IMR-90 (cell line): ENCODE measurements at regions not wholly inside any gene's neighbourhood (a gene's known extent, or its start where the extent isn't known, plus 50 kb on each side); places are given as distances from the start of the nearest gene placed in this dataset.

Experiments
- ATAC-seq: fragments of 200-7000 bp; cut with Tn5 transposase; 2 replicates; pipeline ENCODE4 v1.9.1; 2020; ENCODE audit warnings: low read depth, mild to moderate bottlenecking, moderate library complexity
- BruUV-seq: library from RNA; stranded (reverse); fragments of 400-500 nt; replicated peaks from 2 replicates; lab custom pipeline; 2021; lab: Mats Ljungman, UMichigan
- CTCF ChIA-PET: fragments of 300-600 bp; formaldehyde crosslinking; extraction: SDS; loops from one replicate; lab custom pipeline; 2021; ENCODE audit warnings: antibody characterized with exemption; lab: Yijun Ruan, JAX
- POLR2A ChIA-PET: fragments of 300-600 bp; sonication (Branson Sonifier 250); formaldehyde crosslinking; loops from one replicate; lab custom pipeline; 2022; ENCODE audit warnings: antibody characterized with exemption; ENCODE audit not compliant: unreplicated experiment; lab: Charles Lee
- DNase-seq: peaks from one replicate; pipeline ENCODE4 v3.0.0; 2013
- H2AFZ ChIP-seq: replicated peaks from 2 replicates; pipeline ENCODE3; 2013; ENCODE audit warnings: low read length, mild to moderate bottlenecking; ENCODE audit not compliant: poor library complexity
- H2AK5ac ChIP-seq: 2 replicates; pipeline ENCODE4 v1.6.1; 2013; ENCODE audit warnings: low read depth, low read length, inconsistent platforms
- H2AK9ac ChIP-seq: replicated peaks from 2 replicates; pipeline ENCODE3; 2013; ENCODE audit warnings: mild to moderate bottlenecking, low read depth, low read length, moderate library complexity; ENCODE audit not compliant: poor library complexity
- H2BK120ac ChIP-seq: 2 replicates; pipeline ENCODE4 v1.6.1; 2013; ENCODE audit warnings: low read depth, low read length, inconsistent platforms
- H2BK15ac ChIP-seq: 3 replicates; pipeline ENCODE4 v1.6.1; 2013; ENCODE audit warnings: low read depth, low read length, inconsistent platforms
- H2BK20ac ChIP-seq: 2 replicates; pipeline ENCODE4 v1.6.1; 2013; ENCODE audit warnings: low read depth, mild to moderate bottlenecking, inconsistent platforms, low read length, moderate library complexity
- H2BK5ac ChIP-seq: 2 replicates; pipeline ENCODE4 v1.6.1; 2013; ENCODE audit warnings: mild to moderate bottlenecking, low read depth, low read length, inconsistent platforms; ENCODE audit not compliant: poor library complexity, severe bottlenecking
- H3K14ac ChIP-seq: replicated peaks from 2 replicates; pipeline ENCODE4 v1.6.1; 2013; ENCODE audit warnings: low read depth, low read length, inconsistent platforms
- H3K18ac ChIP-seq: 2 replicates; pipeline ENCODE4 v1.6.1; 2013; ENCODE audit warnings: low read depth, low read length, control low read depth
- H3K23ac ChIP-seq: 2 replicates; pipeline ENCODE4 v1.6.1; 2013; ENCODE audit warnings: low read depth, low read length, inconsistent platforms
- H3K27ac ChIP-seq: 2 replicates; pipeline ENCODE4 v1.5.1; 2013; ENCODE audit warnings: mild to moderate bottlenecking, control low read depth, low read length; ENCODE audit not compliant: insufficient read depth
- H3K27me3 ChIP-seq: 2 replicates; pipeline ENCODE4 v1.6.1; 2013; ENCODE audit warnings: low read length; ENCODE audit not compliant: control insufficient read depth, insufficient read depth
- H3K36me3 ChIP-seq: 2 replicates; pipeline ENCODE4 v1.6.1; 2013; ENCODE audit warnings: low read length, mixed read lengths; ENCODE audit not compliant: control insufficient read depth, insufficient read depth
- H3K4ac ChIP-seq: 2 replicates; pipeline ENCODE4 v1.6.1; 2013; ENCODE audit warnings: low read depth, low read length, inconsistent platforms
- H3K4me1 ChIP-seq: 2 replicates; pipeline ENCODE4 v1.6.1; 2013; ENCODE audit warnings: low read length, mixed read lengths; ENCODE audit not compliant: control insufficient read depth, insufficient read depth
- H3K4me2 ChIP-seq: 2 replicates; pipeline ENCODE4 v1.6.1; 2013; ENCODE audit warnings: low read depth, mild to moderate bottlenecking, control low read depth, low read length, moderate library complexity
- H3K4me3 ChIP-seq: 2 replicates; pipeline ENCODE4 v1.5.1; 2013; ENCODE audit warnings: low read depth, mild to moderate bottlenecking, control low read depth, low read length, moderate library complexity; ENCODE audit not compliant: insufficient read depth
- H3K56ac ChIP-seq: 2 replicates; pipeline ENCODE4 v1.6.1; 2013; ENCODE audit warnings: low read length, inconsistent platforms; ENCODE audit not compliant: insufficient read depth; ENCODE audit errors: extremely low read depth
- H3K79me1 ChIP-seq, 2 experiments: 2 replicates each; pipeline ENCODE4 v1.6.1; 2013; ENCODE audit warnings: low read length in 2 of 2, inconsistent platforms in 1 of 2, low read depth in 1 of 2
- H3K9ac ChIP-seq: 2 replicates; pipeline ENCODE4 v1.6.1; 2013; ENCODE audit warnings: low read depth, low read length, control low read depth
- H3K9me1 ChIP-seq: 2 replicates; pipeline ENCODE4 v1.6.1; 2013; ENCODE audit warnings: low read length, inconsistent platforms; ENCODE audit not compliant: insufficient read depth
- H3K9me3 ChIP-seq: 2 replicates; pipeline ENCODE4 v1.6.1; 2013; ENCODE audit warnings: low read length; ENCODE audit not compliant: control insufficient read depth, insufficient read depth
- H4K20me1 ChIP-seq: 2 replicates; pipeline ENCODE4 v1.6.1; 2013; ENCODE audit warnings: low read length, inconsistent platforms; ENCODE audit not compliant: insufficient read depth
- H4K5ac ChIP-seq: 2 replicates; pipeline ENCODE4 v1.6.1; 2013; ENCODE audit warnings: mild to moderate bottlenecking, low read depth, low read length, control low read depth
- H4K8ac ChIP-seq, 2 experiments: 2 replicates each; pipeline ENCODE4 v1.6.1; 2013; ENCODE audit warnings: low read depth in 2 of 2, low read length in 2 of 2, control low read depth in 1 of 2, inconsistent platforms in 1 of 2
- H4K91ac ChIP-seq: 2 replicates; pipeline ENCODE4 v1.6.1; 2013; ENCODE audit warnings: low read depth, low read length, inconsistent platforms; ENCODE audit not compliant: insufficient read depth
- CEBPB ChIP-seq: IDR thresholded peaks from 2 replicates; pipeline ENCODE4 v1.6.1; 2012; ENCODE audit warnings: low read depth, low read length, improper control_type of control experiment
- CHD1 ChIP-seq: IDR thresholded peaks from 2 replicates; pipeline ENCODE4 v1.6.1; 2012; ENCODE audit warnings: low read depth, low read length, improper control_type of control experiment
- MAFK ChIP-seq: IDR thresholded peaks from 2 replicates; pipeline ENCODE4 v1.6.1; 2012; ENCODE audit warnings: low read depth, low read length, improper control_type of control experiment
- MXI1 ChIP-seq: IDR thresholded peaks from 2 replicates; pipeline ENCODE4 v1.6.1; 2012; ENCODE audit warnings: low read depth, mild to moderate bottlenecking, low read length, moderate library complexity, borderline replicate concordance
- WGBS, 2 experiments: methylation state at CpG; one replicate each; pipeline versions ENCODE4 v1.1.5 to v1.1.7; 2013; ENCODE audit warnings: missing lambda C conversion rate in 2 of 2; ENCODE audit not compliant: insufficient read length in 1 of 2; ENCODE audit errors: extremely low coverage in 2 of 2; 5-methylcytosine and 5-hydroxymethylcytosine counted together
- dilution Hi-C: fragments of 300-500 bp; cut with HindIII; formaldehyde crosslinking; loops from one replicate; pipeline ENCODE4 v1.14.3; 2018; ENCODE audit warnings: low sequenced_read_pairs; ENCODE audit not compliant: unreplicated experiment
- in situ Hi-C: fragments of 300-500 bp; cut with MboI; formaldehyde crosslinking; loops from 3 replicates; pipeline ENCODE4 v1.14.3; 2019; ENCODE audit warnings: low sequenced_read_pairs, inconsistent platforms, mixed read lengths
- intact Hi-C: fragments of 100-400 bp; cut with micrococcal nuclease; formaldehyde crosslinking; loops from 2 replicates; pipeline ENCODE4 v1.10.0; 2022

DNA sequence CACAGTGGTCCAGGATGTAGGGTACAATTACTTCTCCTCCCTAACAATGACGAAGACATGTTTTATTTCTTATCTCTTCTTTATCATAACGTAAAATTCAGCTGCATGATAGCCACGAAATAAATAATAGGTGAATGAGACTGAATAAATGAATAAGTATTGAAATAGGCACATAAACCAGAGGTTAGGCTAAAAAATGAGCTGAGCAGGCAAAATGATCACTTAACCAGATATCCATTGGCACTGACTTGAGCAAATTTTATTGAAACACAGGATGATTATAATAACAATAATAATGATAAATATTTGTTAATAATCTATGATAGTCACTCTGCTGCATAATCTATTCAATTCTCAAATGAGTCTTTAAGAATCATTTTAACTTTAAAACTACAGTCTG is 506.9 kb upstream of the ZNF804A start:
- H3K27me3 ChIP-seq = no peaks in the 10 kb centered on the region
- H2BK15ac ChIP-seq = no peak overlapping the region
- TF ChIP-seq MAFK (peak; percentile 27; the same call in 1 of the 2 replicates), CEBPB (no peak), CHD1 (no peak), MXI1 (no peak)
- no peak overlapping the region for H2AK9ac ChIP-seq
- ChIA-PET POLR2A (no interaction called here), CTCF (no interaction called here)
- no peak overlapping the region for H3K4ac ChIP-seq
- no peak overlapping the region for H3K4me2 ChIP-seq
- no peak overlapping the region for H2BK120ac ChIP-seq
- no peaks in the 10 kb centered on the region for H3K79me1 ChIP-seq
- H2BK5ac ChIP-seq = no peak overlapping the region
- H3K4me1 ChIP-seq = no peaks in the 10 kb centered on the region
- H3K23ac ChIP-seq = no peak overlapping the region
- intact Hi-C loops = no loop called here
- no peak overlapping the region for H4K5ac ChIP-seq
- dilution Hi-C loops = no loop called here
- H3K9ac ChIP-seq = no peak overlapping the region
- H4K91ac ChIP-seq = no peak overlapping the region
- H3K14ac ChIP-seq = no peak overlapping the region
- no peaks in the 10 kb centered on the region for H3K36me3 ChIP-seq
- no peak overlapping the region for H3K18ac ChIP-seq
- BruUV-seq = no TSS peak
- H3K9me3 ChIP-seq = peaks cover 2% of the 10 kb centered on the region; the same call in 1 of the 2 replicates
- no peaks in the 10 kb centered on the region for H3K9me1 ChIP-seq
- no peak overlapping the region for H3K4me3 ChIP-seq
- no peak overlapping the region for H3K56ac ChIP-seq
- no peak overlapping the region for H2AFZ ChIP-seq
- no peaks in the 10 kb centered on the region for H4K20me1 ChIP-seq
- no peak for ATAC-seq
- DNase-seq = no peak
- H4K8ac ChIP-seq = no peak overlapping the region
- no CpG with 5 or more reads among the region's 3 CpGs for WGBS, 2 experiments
- no peak overlapping the region for H2BK20ac ChIP-seq
- in situ Hi-C loops = no loop called here
- H3K27ac ChIP-seq = no peak overlapping the region
- H2AK5ac ChIP-seq = no peak overlapping the region
